SK-N-SH treated with all-trans-retinoic acid at 6 μM for 48 hours (cell line): ENCODE measurements at regions not wholly inside any gene's neighbourhood (a gene's known extent, or its start where the extent isn't known, plus 50 kb on each side); places are given as distances from the start of the nearest gene placed in this dataset.

ENCODE experiments used
- ARNTL ChIP-seq: fragments of 450-650 bp; formaldehyde crosslinking; IDR thresholded peaks from 2 replicates; pipeline ENCODE4 v1.5.0; 2020; ENCODE audit warnings: low read depth, mild to moderate bottlenecking, moderate library complexity, borderline replicate concordance
- CSDC2 ChIP-seq: fragments of 250-450 bp; sonication (Bioruptor Pico); IDR thresholded peaks from 2 replicates; pipeline ENCODE4 v1.5.0; 2020; ENCODE audit warnings: mild to moderate bottlenecking, moderate library complexity
- ESRRG ChIP-seq: fragments of 250-450 bp; sonication (Bioruptor Pico); IDR thresholded peaks from 2 replicates; pipeline ENCODE4 v1.6.1; 2021; ENCODE audit warnings: mild to moderate bottlenecking
- ISL1 ChIP-seq: fragments of 250-450 bp; sonication (Bioruptor Pico); IDR thresholded peaks from 2 replicates; pipeline ENCODE4 v2.1.2; 2022; ENCODE audit warnings: mild to moderate bottlenecking, moderate library complexity
- POU6F1 ChIP-seq: fragments of 250-450 bp; sonication (Bioruptor Pico); IDR thresholded peaks from 2 replicates; pipeline ENCODE4 v1.8.0; 2021; ENCODE audit warnings: low read depth, mild to moderate bottlenecking, moderate library complexity, borderline replicate concordance
- PPARA ChIP-seq: fragments of 250-450 bp; sonication (Bioruptor Pico); IDR thresholded peaks from 2 replicates; pipeline ENCODE4 v1.5.0; 2020; ENCODE audit warnings: mild to moderate bottlenecking, borderline replicate concordance
- TSHZ2 ChIP-seq: fragments of 250-450 bp; sonication (Bioruptor Pico); IDR thresholded peaks from 2 replicates; pipeline ENCODE4 v1.5.0; 2020; ENCODE audit warnings: mild to moderate bottlenecking, moderate library complexity
- ZFP3 ChIP-seq: fragments of 250-450 bp; sonication (Bioruptor Pico); IDR thresholded peaks from 2 replicates; pipeline ENCODE4 v1.5.0; 2020; ENCODE audit warnings: mild to moderate bottlenecking, moderate library complexity
- ZFP30 ChIP-seq: fragments of 450-650 bp; formaldehyde crosslinking; IDR thresholded peaks from 2 replicates; pipeline ENCODE4 v1.5.0; 2022; ENCODE audit warnings: mild to moderate bottlenecking, moderate library complexity

DNA sequence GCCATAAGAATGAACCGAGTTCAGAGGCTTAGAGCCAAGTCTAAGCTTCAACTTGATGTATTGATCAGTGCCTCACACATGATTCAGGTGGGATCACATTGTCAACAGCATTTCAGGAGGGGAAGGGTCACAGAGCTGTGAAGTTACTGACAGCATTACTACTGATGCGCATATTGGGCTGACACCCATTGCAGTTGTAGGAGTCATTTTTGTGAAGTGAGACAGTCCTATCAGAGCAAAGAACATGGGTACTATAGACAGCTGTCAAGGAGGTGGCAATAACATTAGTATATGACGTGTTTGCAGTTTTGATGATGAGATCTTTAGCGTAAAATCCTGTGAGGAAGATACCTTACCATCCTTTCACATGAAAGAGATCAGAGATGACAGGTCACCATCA lies 206.0 kb upstream of the RBM19 start:
- TF ChIP-seq ZFP3 (no peak), TSHZ2 (CRISPR knock-in tag) (no peak), ARNTL (CRISPR knock-in tag) (no peak), CSDC2 (CRISPR knock-in tag) (no peak), PPARA (CRISPR knock-in tag) (no peak), POU6F1 (no peak), ZFP30 (no peak), ISL1 (CRISPR knock-in tag) (no peak), ESRRG (CRISPR knock-in tag) (no peak)
